IMR-90 (cell line): ENCODE measurements at regions not wholly inside any gene's neighbourhood (a gene's known extent, or its start where the extent isn't known, plus 50 kb on each side); places are given as distances from the start of the nearest gene placed in this dataset.

Experiments used
- ATAC-seq: fragments of 200-7000 bp; cut with Tn5 transposase; 2 replicates; pipeline ENCODE4 v1.9.1; 2020; ENCODE audit warnings: low read depth, mild to moderate bottlenecking, moderate library complexity
- BruUV-seq: library from RNA; stranded (reverse); fragments of 400-500 nt; replicated peaks from 2 replicates; lab custom pipeline; 2021; lab: Mats Ljungman, UMichigan
- CTCF ChIA-PET: fragments of 300-600 bp; formaldehyde crosslinking; extraction: SDS; loops from one replicate; lab custom pipeline; 2021; ENCODE audit warnings: antibody characterized with exemption; lab: Yijun Ruan, JAX
- POLR2A ChIA-PET: fragments of 300-600 bp; sonication (Branson Sonifier 250); formaldehyde crosslinking; loops from one replicate; lab custom pipeline; 2022; ENCODE audit warnings: antibody characterized with exemption; ENCODE audit not compliant: unreplicated experiment; lab: Charles Lee
- DNase-seq: peaks from one replicate; pipeline ENCODE4 v3.0.0; 2013
- H2AFZ ChIP-seq: replicated peaks from 2 replicates; pipeline ENCODE3; 2013; ENCODE audit warnings: low read length, mild to moderate bottlenecking; ENCODE audit not compliant: poor library complexity
- H2AK5ac ChIP-seq: 2 replicates; pipeline ENCODE4 v1.6.1; 2013; ENCODE audit warnings: low read depth, low read length, inconsistent platforms
- H2AK9ac ChIP-seq: replicated peaks from 2 replicates; pipeline ENCODE3; 2013; ENCODE audit warnings: mild to moderate bottlenecking, low read depth, low read length, moderate library complexity; ENCODE audit not compliant: poor library complexity
- H2BK120ac ChIP-seq: 2 replicates; pipeline ENCODE4 v1.6.1; 2013; ENCODE audit warnings: low read depth, low read length, inconsistent platforms
- H2BK15ac ChIP-seq: 3 replicates; pipeline ENCODE4 v1.6.1; 2013; ENCODE audit warnings: low read depth, low read length, inconsistent platforms
- H2BK20ac ChIP-seq: 2 replicates; pipeline ENCODE4 v1.6.1; 2013; ENCODE audit warnings: low read depth, mild to moderate bottlenecking, inconsistent platforms, low read length, moderate library complexity
- H2BK5ac ChIP-seq: 2 replicates; pipeline ENCODE4 v1.6.1; 2013; ENCODE audit warnings: mild to moderate bottlenecking, low read depth, low read length, inconsistent platforms; ENCODE audit not compliant: poor library complexity, severe bottlenecking
- H3K14ac ChIP-seq: replicated peaks from 2 replicates; pipeline ENCODE4 v1.6.1; 2013; ENCODE audit warnings: low read depth, low read length, inconsistent platforms
- H3K18ac ChIP-seq: 2 replicates; pipeline ENCODE4 v1.6.1; 2013; ENCODE audit warnings: low read depth, low read length, control low read depth
- H3K23ac ChIP-seq: 2 replicates; pipeline ENCODE4 v1.6.1; 2013; ENCODE audit warnings: low read depth, low read length, inconsistent platforms
- H3K27ac ChIP-seq: 2 replicates; pipeline ENCODE4 v1.5.1; 2013; ENCODE audit warnings: mild to moderate bottlenecking, control low read depth, low read length; ENCODE audit not compliant: insufficient read depth
- H3K27me3 ChIP-seq: 2 replicates; pipeline ENCODE4 v1.6.1; 2013; ENCODE audit warnings: low read length; ENCODE audit not compliant: control insufficient read depth, insufficient read depth
- H3K36me3 ChIP-seq: 2 replicates; pipeline ENCODE4 v1.6.1; 2013; ENCODE audit warnings: low read length, mixed read lengths; ENCODE audit not compliant: control insufficient read depth, insufficient read depth
- H3K4ac ChIP-seq: 2 replicates; pipeline ENCODE4 v1.6.1; 2013; ENCODE audit warnings: low read depth, low read length, inconsistent platforms
- H3K4me1 ChIP-seq: 2 replicates; pipeline ENCODE4 v1.6.1; 2013; ENCODE audit warnings: low read length, mixed read lengths; ENCODE audit not compliant: control insufficient read depth, insufficient read depth
- H3K4me2 ChIP-seq: 2 replicates; pipeline ENCODE4 v1.6.1; 2013; ENCODE audit warnings: low read depth, mild to moderate bottlenecking, control low read depth, low read length, moderate library complexity
- H3K4me3 ChIP-seq: 2 replicates; pipeline ENCODE4 v1.5.1; 2013; ENCODE audit warnings: low read depth, mild to moderate bottlenecking, control low read depth, low read length, moderate library complexity; ENCODE audit not compliant: insufficient read depth
- H3K56ac ChIP-seq: 2 replicates; pipeline ENCODE4 v1.6.1; 2013; ENCODE audit warnings: low read length, inconsistent platforms; ENCODE audit not compliant: insufficient read depth; ENCODE audit errors: extremely low read depth
- H3K79me1 ChIP-seq, 2 experiments: 2 replicates each; pipeline ENCODE4 v1.6.1; 2013; ENCODE audit warnings: low read length in 2 of 2, inconsistent platforms in 1 of 2, low read depth in 1 of 2
- H3K9ac ChIP-seq: 2 replicates; pipeline ENCODE4 v1.6.1; 2013; ENCODE audit warnings: low read depth, low read length, control low read depth
- H3K9me1 ChIP-seq: 2 replicates; pipeline ENCODE4 v1.6.1; 2013; ENCODE audit warnings: low read length, inconsistent platforms; ENCODE audit not compliant: insufficient read depth
- H3K9me3 ChIP-seq: 2 replicates; pipeline ENCODE4 v1.6.1; 2013; ENCODE audit warnings: low read length; ENCODE audit not compliant: control insufficient read depth, insufficient read depth
- H4K20me1 ChIP-seq: 2 replicates; pipeline ENCODE4 v1.6.1; 2013; ENCODE audit warnings: low read length, inconsistent platforms; ENCODE audit not compliant: insufficient read depth
- H4K5ac ChIP-seq: 2 replicates; pipeline ENCODE4 v1.6.1; 2013; ENCODE audit warnings: mild to moderate bottlenecking, low read depth, low read length, control low read depth
- H4K8ac ChIP-seq, 2 experiments: 2 replicates each; pipeline ENCODE4 v1.6.1; 2013; ENCODE audit warnings: low read depth in 2 of 2, low read length in 2 of 2, control low read depth in 1 of 2, inconsistent platforms in 1 of 2
- H4K91ac ChIP-seq: 2 replicates; pipeline ENCODE4 v1.6.1; 2013; ENCODE audit warnings: low read depth, low read length, inconsistent platforms; ENCODE audit not compliant: insufficient read depth
- BHLHE40 ChIP-seq: fragments of 150-350 bp; IDR thresholded peaks from 2 replicates; pipeline ENCODE4 v1.6.1; 2016; ENCODE audit warnings: mild to moderate bottlenecking, low read depth, low read length
- MAFK ChIP-seq: IDR thresholded peaks from 2 replicates; pipeline ENCODE4 v1.6.1; 2012; ENCODE audit warnings: low read depth, low read length, improper control_type of control experiment
- MXI1 ChIP-seq: IDR thresholded peaks from 2 replicates; pipeline ENCODE4 v1.6.1; 2012; ENCODE audit warnings: low read depth, mild to moderate bottlenecking, low read length, moderate library complexity, borderline replicate concordance
- RAD21 ChIP-seq: IDR thresholded peaks from 2 replicates; pipeline ENCODE4 v1.6.1; 2012; ENCODE audit warnings: low read length, improper control_type of control experiment
- RFX5 ChIP-seq: IDR thresholded peaks from 2 replicates; pipeline ENCODE4 v1.8.0; 2012; ENCODE audit warnings: low read depth, mild to moderate bottlenecking, low read length, moderate library complexity
- WGBS, 2 experiments: methylation state at CpG; one replicate each; pipeline versions ENCODE4 v1.1.5 to v1.1.7; 2013; ENCODE audit warnings: missing lambda C conversion rate in 2 of 2; ENCODE audit not compliant: insufficient read length in 1 of 2; ENCODE audit errors: extremely low coverage in 2 of 2; 5-methylcytosine and 5-hydroxymethylcytosine counted together
- dilution Hi-C: fragments of 300-500 bp; cut with HindIII; formaldehyde crosslinking; loops from one replicate; pipeline ENCODE4 v1.14.3; 2018; ENCODE audit warnings: low sequenced_read_pairs; ENCODE audit not compliant: unreplicated experiment
- in situ Hi-C: fragments of 300-500 bp; cut with MboI; formaldehyde crosslinking; loops from 3 replicates; pipeline ENCODE4 v1.14.3; 2019; ENCODE audit warnings: low sequenced_read_pairs, inconsistent platforms, mixed read lengths
- intact Hi-C: fragments of 100-400 bp; cut with micrococcal nuclease; formaldehyde crosslinking; loops from 2 replicates; pipeline ENCODE4 v1.10.0; 2022
- TF ChIP-seq, protein P1 (sequence below): fragments of 150-350 bp; IDR thresholded peaks from 2 replicates; pipeline ENCODE4 v1.6.1; 2017; ENCODE audit warnings: mild to moderate bottlenecking, antibody characterized with exemption, low read length, low read depth

DNA sequence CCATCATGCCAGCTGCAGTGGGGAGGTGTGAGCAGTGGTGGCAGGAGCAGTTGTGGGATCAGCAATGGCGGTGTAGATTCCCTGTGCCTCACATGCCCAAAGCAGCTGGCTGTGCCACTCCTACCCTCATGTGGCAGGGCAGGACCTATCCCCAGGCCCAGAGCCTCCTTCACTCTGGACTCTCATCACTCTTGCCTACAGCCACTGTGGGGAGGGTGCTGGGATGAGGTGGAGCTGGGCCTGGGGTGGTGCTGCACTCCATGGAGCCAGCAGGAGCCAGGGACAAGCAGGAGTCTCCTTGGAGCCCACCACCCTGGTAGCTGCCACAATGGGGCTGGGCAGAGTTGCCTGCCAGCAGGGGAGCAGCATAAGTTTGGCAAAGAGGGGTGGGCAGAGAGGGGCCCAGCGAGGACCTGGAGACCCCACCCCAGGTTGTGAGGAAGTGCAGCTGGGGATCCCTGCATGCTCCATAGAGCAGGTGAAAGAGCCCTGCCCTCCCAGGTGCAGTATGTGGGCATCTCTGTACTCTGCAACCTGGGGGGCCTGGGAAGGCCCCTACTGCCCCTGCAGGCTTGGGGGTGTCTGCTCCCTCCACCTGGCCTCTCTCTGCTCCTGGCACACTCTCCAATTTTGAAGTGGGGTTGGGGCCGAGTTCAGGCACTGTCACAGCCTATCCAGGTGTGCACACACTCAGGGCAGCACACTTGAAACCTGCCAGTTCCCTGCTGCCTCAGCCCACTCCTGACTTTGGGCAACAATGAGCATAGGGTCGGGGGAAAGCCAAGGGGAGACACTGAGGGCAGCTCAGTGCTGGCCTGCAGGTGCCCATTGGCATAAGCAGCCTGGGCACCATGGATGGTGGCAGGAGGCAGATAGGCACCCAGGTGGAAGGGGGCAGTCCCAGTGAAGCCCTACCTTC is 74.0 kb upstream of the INTU start:
- H3K79me1 ChIP-seq: no peaks in the 10 kb centered on the region
- H2BK20ac ChIP-seq: no peak overlapping the region
- H3K27ac ChIP-seq: no peak overlapping the region
- H3K4me3 ChIP-seq: no peak overlapping the region
- no peak overlapping the region for H3K4me2 ChIP-seq
- no peak overlapping the region for H2BK120ac ChIP-seq
- H3K4me1 ChIP-seq: no peaks in the 10 kb centered on the region
- dilution Hi-C loops: no loop called here
- H3K36me3 ChIP-seq: no peaks in the 10 kb centered on the region
- H3K9ac ChIP-seq: no peak overlapping the region
- no peak overlapping the region for H3K56ac ChIP-seq
- 38% methylated on average over 1 of the region's 4 CpGs; no CpG with 5 or more reads in 1 of the 2 experiments for WGBS, 2 experiments
- no peak overlapping the region for H2BK5ac ChIP-seq
- H4K5ac ChIP-seq: no peak overlapping the region
- no peak for ATAC-seq
- no peaks in the 10 kb centered on the region for H3K9me1 ChIP-seq
- H4K8ac ChIP-seq: no peak overlapping the region
- no peak overlapping the region for H2BK15ac ChIP-seq
- H3K9me3 ChIP-seq: no peaks in the 10 kb centered on the region; the same call in 1 of the 2 replicates
- H3K27me3 ChIP-seq: peaks cover 2% of the 10 kb centered on the region; the same call in 1 of the 2 replicates
- no peak overlapping the region for H3K4ac ChIP-seq
- no peak overlapping the region; the same call in 1 of the 2 replicates for H2AK5ac ChIP-seq
- H3K14ac ChIP-seq: no peak overlapping the region
- no peak overlapping the region for H2AFZ ChIP-seq
- no peak overlapping the region for H3K23ac ChIP-seq
- in situ Hi-C loops: no loop called here
- ChIA-PET POLR2A (no interaction called here), CTCF (no interaction called here)
- no peak for TF ChIP-seq MXI1
- no peak for TF ChIP-seq RAD21
- no peak for TF ChIP-seq BHLHE40
- TF ChIP-seq MAFK: no peak
- TF ChIP-seq, protein P1, sequence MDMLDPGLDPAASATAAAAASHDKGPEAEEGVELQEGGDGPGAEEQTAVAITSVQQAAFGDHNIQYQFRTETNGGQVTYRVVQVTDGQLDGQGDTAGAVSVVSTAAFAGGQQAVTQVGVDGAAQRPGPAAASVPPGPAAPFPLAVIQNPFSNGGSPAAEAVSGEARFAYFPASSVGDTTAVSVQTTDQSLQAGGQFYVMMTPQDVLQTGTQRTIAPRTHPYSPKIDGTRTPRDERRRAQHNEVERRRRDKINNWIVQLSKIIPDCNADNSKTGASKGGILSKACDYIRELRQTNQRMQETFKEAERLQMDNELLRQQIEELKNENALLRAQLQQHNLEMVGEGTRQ: no peak
- no peak for TF ChIP-seq RFX5
- no peak overlapping the region for H4K91ac ChIP-seq
- H2AK9ac ChIP-seq: no peak overlapping the region
- no peaks in the 10 kb centered on the region for H4K20me1 ChIP-seq
- intact Hi-C loops: no loop called here
- no TSS peak for BruUV-seq
- DNase-seq: no peak
- no peak overlapping the region for H3K18ac ChIP-seq
